Neural cell (in vitro differentiated cells): ENCODE measurements at regions not wholly inside any gene's neighbourhood (a gene's known extent, or its start where the extent isn't known, plus 50 kb on each side); places are given as distances from the start of the nearest gene placed in this dataset.

Experiments used
- H2AFZ ChIP-seq: fragments of 200-600, 300-800 bp; sonication (generic), shearing (Covaris generic); 2 replicates; pipeline ENCODE4 v1.6.0; 2014; ENCODE audit warnings: low read depth, mild to moderate bottlenecking, antibody characterized with exemption, low read length, moderate library complexity
- H3F3A ChIP-seq: fragments of 200-600 bp; shearing (Covaris generic); 2 replicates; pipeline ENCODE4 v1.6.1; 2016; ENCODE audit warnings: mild to moderate bottlenecking, moderate library complexity, mixed read lengths, antibody characterized with exemption, low read length; ENCODE audit not compliant: insufficient read depth, poor library complexity, severe bottlenecking
- H3K27ac ChIP-seq: fragments of 200-600, 300-800 bp; sonication (generic), shearing (Covaris generic); 2 replicates; pipeline ENCODE4 v1.5.1; 2014; ENCODE audit warnings: mild to moderate bottlenecking, low read length, moderate library complexity
- H3K27me3 ChIP-seq: fragments of 300-800, 200-600 bp; sonication (generic), shearing (Covaris generic); 2 replicates; pipeline ENCODE4 v1.6.0; 2014; ENCODE audit warnings: mild to moderate bottlenecking, low read depth, low read length, moderate library complexity; ENCODE audit not compliant: insufficient read depth
- H3K36me3 ChIP-seq: fragments of 300-800, 200-600 bp; sonication (generic), shearing (Covaris generic); 2 replicates; pipeline ENCODE4 v1.5.1; 2014; ENCODE audit warnings: mild to moderate bottlenecking, antibody characterized with exemption, low read length, moderate library complexity; ENCODE audit not compliant: insufficient read depth
- H3K4me2 ChIP-seq: fragments of 300-800, 200-600 bp; sonication (generic), shearing (Covaris generic); 2 replicates; pipeline ENCODE4 v1.6.0; 2014; ENCODE audit warnings: mild to moderate bottlenecking, low read length
- H3K4me3 ChIP-seq: fragments of 300-800, 200-600 bp; sonication (generic), shearing (Covaris generic); 2 replicates; pipeline ENCODE4 v1.5.1; 2014; ENCODE audit warnings: mild to moderate bottlenecking, low read length, moderate library complexity
- H3K79me2 ChIP-seq: fragments of 200-600 bp; shearing (Covaris generic); replicated peaks from 2 replicates; pipeline ENCODE4 v1.6.0; 2014; ENCODE audit warnings: mild to moderate bottlenecking, low read length, moderate library complexity; ENCODE audit not compliant: insufficient read depth
- H3K9ac ChIP-seq: fragments of 300-800, 200-600 bp; sonication (generic), shearing (Covaris generic); 2 replicates; pipeline ENCODE4 v1.6.1; 2016; ENCODE audit warnings: mild to moderate bottlenecking, low read length, mixed read lengths
- H3K9me2 ChIP-seq: fragments of 200-600 bp; shearing (Covaris generic); 2 replicates; pipeline ENCODE4 v1.6.1; 2016; ENCODE audit warnings: mild to moderate bottlenecking, low read length, mixed read lengths; ENCODE audit not compliant: insufficient read depth
- H3K9me3 ChIP-seq: fragments of 200-600, 300-800 bp; sonication (generic), shearing (Covaris generic); 2 replicates; pipeline ENCODE4 v1.6.1; 2016; ENCODE audit warnings: mild to moderate bottlenecking, mixed run types, low read length, moderate library complexity, mixed read lengths
- H4K20me1 ChIP-seq: fragments of 200-600 bp; shearing (Covaris generic); 2 replicates; pipeline ENCODE4 v1.6.1; 2016; ENCODE audit warnings: mild to moderate bottlenecking, mixed run types; ENCODE audit not compliant: insufficient read depth
- CTCF ChIP-seq: fragments of 450-650 bp; IDR thresholded peaks from 2 replicates; pipeline ENCODE4 v1.5.1; 2014; ENCODE audit warnings: antibody characterized with exemption, mild to moderate bottlenecking, moderate library complexity; ENCODE audit not compliant: poor library complexity, severe bottlenecking
- EP300 ChIP-seq: fragments of 450-650 bp; conservative IDR thresholded peaks from 2 replicates; pipeline ENCODE4 v1.6.1; 2014; ENCODE audit warnings: antibody characterized with exemption, mild to moderate bottlenecking, moderate library complexity; ENCODE audit not compliant: poor library complexity, severe bottlenecking
- EZH2 ChIP-seq: fragments of 200-600, 300-800 bp; shearing (Covaris generic), sonication (generic); IDR thresholded peaks from 2 replicates; pipeline ENCODE4 v1.6.1; 2014; ENCODE audit warnings: antibody characterized with exemption, low read length, borderline replicate concordance, mild to moderate bottlenecking; ENCODE audit not compliant: insufficient read depth, poor library complexity, severe bottlenecking
- MXI1 ChIP-seq: fragments of 450-650 bp; conservative IDR thresholded peaks from 2 replicates; pipeline ENCODE4 v1.6.1; 2014; ENCODE audit warnings: antibody characterized with exemption, mild to moderate bottlenecking; ENCODE audit not compliant: poor library complexity, severe bottlenecking
- POLR2AphosphoS5 ChIP-seq: IDR thresholded peaks from 2 replicates; pipeline ENCODE4 v1.6.1; 2012
- RAD21 ChIP-seq: fragments of 450-650 bp; conservative IDR thresholded peaks from 2 replicates; pipeline ENCODE4 v1.6.1; 2014; ENCODE audit warnings: antibody characterized with exemption, mild to moderate bottlenecking, moderate library complexity
- REST ChIP-seq: IDR thresholded peaks from 2 replicates; pipeline ENCODE4 v1.6.1; 2012; ENCODE audit warnings: borderline replicate concordance
- SMC3 ChIP-seq: fragments of 450-650 bp; conservative IDR thresholded peaks from 2 replicates; pipeline ENCODE4 v1.6.1; 2014; ENCODE audit warnings: antibody characterized with exemption, mild to moderate bottlenecking, moderate library complexity; ENCODE audit not compliant: poor library complexity
- TAF1 ChIP-seq: IDR thresholded peaks from 2 replicates; pipeline ENCODE4 v1.6.1; 2012; ENCODE audit warnings: low read depth

- no peak for TF ChIP-seq RAD21
- no peak for TF ChIP-seq POLR2AphosphoS5
- no peak for TF ChIP-seq SMC3
- TF ChIP-seq CTCF: no peak
- no peak for TF ChIP-seq TAF1
- no peak for TF ChIP-seq MXI1
- no peak for TF ChIP-seq EP300
- no peak for TF ChIP-seq REST
- no peak for TF ChIP-seq EZH2
- Histone ChIP-seq H3K9me3 (no peaks in the 10 kb centered on the region), H3K4me3 (no peak overlapping the region), H3K27ac (no peak overlapping the region), H4K20me1 (no peaks in the 10 kb centered on the region), H3F3A (no peaks in the 10 kb centered on the region), H3K9me2 (no peaks in the 10 kb centered on the region), H3K27me3 (no peaks in the 10 kb centered on the region), H3K4me2 (no peak overlapping the region), H3K36me3 (no peaks in the 10 kb centered on the region), H3K9ac (no peak overlapping the region), H3K79me2 (no peaks in the 10 kb centered on the region), H2AFZ (no peak overlapping the region)
These were observed 991.1 kb downstream of the STPG2 start for GRCh38 chr4:97152149-97152548.

- H3K9me2 ChIP-seq: no peaks in the 10 kb centered on the region
- TF ChIP-seq EP300 (no peak), REST (no peak), SMC3 (peak; percentile 79), RAD21 (peak; percentile 78), TAF1 (no peak), EZH2 (no peak), POLR2AphosphoS5 (no peak), CTCF (peak; percentile 72), MXI1 (no peak)
- no peak overlapping the region for H2AFZ ChIP-seq
- no peak overlapping the region for H3K9ac ChIP-seq
- no peaks in the 10 kb centered on the region for H3K36me3 ChIP-seq
- no peak overlapping the region for H3K4me3 ChIP-seq
- no peak overlapping the region for H3K27ac ChIP-seq
- no peaks in the 10 kb centered on the region for H3K27me3 ChIP-seq
- no peaks in the 10 kb centered on the region for H3K79me2 ChIP-seq
- no peaks in the 10 kb centered on the region for H3F3A ChIP-seq
- no peaks in the 10 kb centered on the region for H3K9me3 ChIP-seq
- H4K20me1 ChIP-seq: no peaks in the 10 kb centered on the region
- no peak overlapping the region for H3K4me2 ChIP-seq
These were observed 990.2 kb downstream of the STPG2 start for GRCh38 chr4:97153042-97153441.
